ENCODE measurements at regions not wholly inside any gene's neighbourhood (a gene's known extent, or its start where the extent isn't known, plus 50 kb on each side); places are given as distances from the start of the nearest gene placed in this dataset.

GRCh38 chr12:114134922-114135321 is 168.8 kb upstream of the RBM19 start:
- Histone ChIP-seq H3K27me3 (ENCODE audit: insufficient read depth, low read depth, low read length) (no peaks in the 10 kb centered on the region), H3K9ac (ENCODE audit: low read length) (no peak overlapping the region), H3K79me2 (replicated peaks; ENCODE audit: insufficient read depth, low read length) (no peaks in the 10 kb centered on the region), H3K9me3 (ENCODE audit: low read length) (no peaks in the 10 kb centered on the region), H3K9me2 (ENCODE audit: insufficient read depth, low read length) (no peaks in the 10 kb centered on the region), H3K4me2 (ENCODE audit: low read length) (no peak overlapping the region), H3K36me3 (ENCODE audit: insufficient read depth, low read length) (no peaks in the 10 kb centered on the region), H4K20me1 (ENCODE audit: insufficient read depth) (no peaks in the 10 kb centered on the region), H3K27ac (ENCODE audit: low read length) (no peak overlapping the region), H2AFZ (ENCODE audit: low read depth, low read length) (no peak overlapping the region), H3F3A (ENCODE audit: insufficient read depth, low read length, poor library complexity, severe bottlenecking) (no peaks in the 10 kb centered on the region), H3K4me3 (ENCODE audit: low read length) (no peak overlapping the region)
- TF ChIP-seq RAD21 (conservative IDR thresholded peaks at IDR 0.05) (no peak), POLR2AphosphoS5 (IDR thresholded peaks at IDR 0.05) (no peak), REST (IDR thresholded peaks at IDR 0.05; ENCODE audit: borderline replicate concordance) (no peak), EZH2 (IDR thresholded peaks at IDR 0.05; ENCODE audit: borderline replicate concordance, insufficient read depth, low read length, poor library complexity, severe bottlenecking) (no peak), MXI1 (conservative IDR thresholded peaks at IDR 0.05; ENCODE audit: poor library complexity, severe bottlenecking) (no peak), TAF1 (IDR thresholded peaks at IDR 0.05; ENCODE audit: low read depth) (no peak), CTCF (IDR thresholded peaks at IDR 0.05; ENCODE audit: poor library complexity, severe bottlenecking) (no peak), EP300 (conservative IDR thresholded peaks at IDR 0.05; ENCODE audit: poor library complexity, severe bottlenecking) (no peak), SMC3 (conservative IDR thresholded peaks at IDR 0.05; ENCODE audit: poor library complexity) (no peak)

- Histone ChIP-seq H2AFZ (ENCODE audit: low read depth, low read length) (no peak overlapping the region), H4K20me1 (ENCODE audit: insufficient read depth) (no peaks in the 10 kb centered on the region), H3K27ac (ENCODE audit: low read length) (no peak overlapping the region), H3K27me3 (ENCODE audit: insufficient read depth, low read depth, low read length) (no peaks in the 10 kb centered on the region), H3K9me2 (ENCODE audit: insufficient read depth, low read length) (no peaks in the 10 kb centered on the region), H3F3A (ENCODE audit: insufficient read depth, low read length, poor library complexity, severe bottlenecking) (no peaks in the 10 kb centered on the region), H3K4me3 (ENCODE audit: low read length) (no peak overlapping the region), H3K9ac (ENCODE audit: low read length) (no peak overlapping the region), H3K79me2 (replicated peaks; ENCODE audit: insufficient read depth, low read length) (no peaks in the 10 kb centered on the region), H3K36me3 (ENCODE audit: insufficient read depth, low read length) (no peaks in the 10 kb centered on the region), H3K4me2 (ENCODE audit: low read length) (no peak overlapping the region), H3K9me3 (ENCODE audit: low read length) (no peaks in the 10 kb centered on the region)
- no peak for TF ChIP-seq EP300 (conservative IDR thresholded peaks at IDR 0.05; ENCODE audit: poor library complexity, severe bottlenecking)
- TF ChIP-seq MXI1 (conservative IDR thresholded peaks at IDR 0.05; ENCODE audit: poor library complexity, severe bottlenecking) = no peak
- TF ChIP-seq POLR2AphosphoS5 (IDR thresholded peaks at IDR 0.05) = no peak
- no peak for TF ChIP-seq SMC3 (conservative IDR thresholded peaks at IDR 0.05; ENCODE audit: poor library complexity)
- TF ChIP-seq TAF1 (IDR thresholded peaks at IDR 0.05; ENCODE audit: low read depth) = no peak
- TF ChIP-seq EZH2 (IDR thresholded peaks at IDR 0.05; ENCODE audit: borderline replicate concordance, insufficient read depth, low read length, poor library complexity, severe bottlenecking) = no peak
- TF ChIP-seq CTCF (IDR thresholded peaks at IDR 0.05; ENCODE audit: poor library complexity, severe bottlenecking) = no peak
- TF ChIP-seq RAD21 (conservative IDR thresholded peaks at IDR 0.05) = no peak
- TF ChIP-seq REST (IDR thresholded peaks at IDR 0.05; ENCODE audit: borderline replicate concordance) = no peak
Measured at GRCh38 chr12:114131824-114132223, 165.7 kb upstream of the RBM19 start.

All from neural cell (in vitro differentiated cells).